ENCODE measurements at regions not wholly inside any gene's neighbourhood (a gene's known extent, or its start where the extent isn't known, plus 50 kb on each side); places are given as distances from the start of the nearest gene placed in this dataset.

- H3K36me3 ChIP-seq, result no peaks in the 10 kb centered on the region
- H3K27ac ChIP-seq, result no peak overlapping the region
- H3K4me3 ChIP-seq, result no peak overlapping the region
- intact Hi-C loops (cut with DNase I), result no loop called here
- TF ChIP-seq, protein P1, sequence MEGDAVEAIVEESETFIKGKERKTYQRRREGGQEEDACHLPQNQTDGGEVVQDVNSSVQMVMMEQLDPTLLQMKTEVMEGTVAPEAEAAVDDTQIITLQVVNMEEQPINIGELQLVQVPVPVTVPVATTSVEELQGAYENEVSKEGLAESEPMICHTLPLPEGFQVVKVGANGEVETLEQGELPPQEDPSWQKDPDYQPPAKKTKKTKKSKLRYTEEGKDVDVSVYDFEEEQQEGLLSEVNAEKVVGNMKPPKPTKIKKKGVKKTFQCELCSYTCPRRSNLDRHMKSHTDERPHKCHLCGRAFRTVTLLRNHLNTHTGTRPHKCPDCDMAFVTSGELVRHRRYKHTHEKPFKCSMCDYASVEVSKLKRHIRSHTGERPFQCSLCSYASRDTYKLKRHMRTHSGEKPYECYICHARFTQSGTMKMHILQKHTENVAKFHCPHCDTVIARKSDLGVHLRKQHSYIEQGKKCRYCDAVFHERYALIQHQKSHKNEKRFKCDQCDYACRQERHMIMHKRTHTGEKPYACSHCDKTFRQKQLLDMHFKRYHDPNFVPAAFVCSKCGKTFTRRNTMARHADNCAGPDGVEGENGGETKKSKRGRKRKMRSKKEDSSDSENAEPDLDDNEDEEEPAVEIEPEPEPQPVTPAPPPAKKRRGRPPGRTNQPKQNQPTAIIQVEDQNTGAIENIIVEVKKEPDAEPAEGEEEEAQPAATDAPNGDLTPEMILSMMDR (IDR thresholded peaks at IDR 0.05), result no peak
- no peaks in the 10 kb centered on the region for H3K4me1 ChIP-seq
- H3K27me3 ChIP-seq, result no peaks in the 10 kb centered on the region
- no peak for DNase-seq (ENCODE audit: low spot score in 2 of 2)
- no peaks in the 10 kb centered on the region for H3K9me3 ChIP-seq
Observed at GRCh38 chr2:149872638-149873150, 285.1 kb upstream of the MMADHC start.

GRCh38 chr2:149872041-149872440 is 284.5 kb upstream of the MMADHC start:
- Histone ChIP-seq H3K36me3 (no peaks in the 10 kb centered on the region), H3K27ac (no peak overlapping the region), H3K4me3 (no peak overlapping the region), H3K27me3 (no peaks in the 10 kb centered on the region), H3K9me3 (no peaks in the 10 kb centered on the region), H3K4me1 (no peaks in the 10 kb centered on the region)
- intact Hi-C loops (cut with DNase I), result no loop called here
- TF ChIP-seq, protein P1 (IDR thresholded peaks at IDR 0.05), result no peak
- DNase-seq (ENCODE audit: low spot score in 2 of 2), result no peak

DNA sequence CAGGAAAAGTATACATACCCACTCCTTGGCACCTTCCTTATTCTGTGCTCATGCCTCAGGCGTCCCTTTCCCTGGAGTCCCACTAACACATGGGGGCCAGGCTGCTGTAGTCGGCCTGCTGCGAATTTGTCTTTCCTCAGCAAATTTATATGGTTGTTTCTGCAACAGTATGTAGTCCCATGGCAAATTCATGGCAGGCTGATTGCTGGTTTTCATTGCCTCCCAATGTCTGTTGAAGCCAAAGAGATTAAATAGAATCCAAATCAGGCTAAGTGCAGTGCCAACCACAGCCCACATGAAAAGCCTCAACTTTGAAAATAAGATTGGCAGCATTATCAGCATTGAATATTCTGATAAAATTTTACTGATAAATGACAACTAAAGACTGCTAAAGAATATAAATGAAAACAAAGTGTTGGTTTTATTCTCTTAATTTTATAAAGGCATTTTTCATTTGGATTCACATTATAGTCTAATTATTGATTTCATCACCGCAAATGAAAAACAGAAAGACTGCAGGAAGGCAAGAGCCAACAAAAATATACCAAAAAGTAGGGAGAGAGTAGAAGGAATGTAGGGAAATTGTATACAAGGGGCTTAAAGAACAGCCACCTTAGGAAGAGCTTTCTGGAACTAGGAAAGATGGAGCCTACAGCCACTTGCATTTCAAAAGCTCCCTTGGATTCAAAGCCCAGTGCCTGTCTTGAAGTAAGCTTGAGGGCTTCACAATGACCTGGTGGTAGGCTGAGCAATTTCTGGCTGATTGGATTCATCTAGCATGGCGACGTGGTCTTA is 283.7 kb upstream of the MMADHC start:
- no peak overlapping the region for H3K27ac ChIP-seq
- no peak overlapping the region for H3K4me3 ChIP-seq
- H3K9me3 ChIP-seq, result no peaks in the 10 kb centered on the region
- intact Hi-C loops (cut with DNase I), result no loop called here
- no peaks in the 10 kb centered on the region for H3K4me1 ChIP-seq
- no peaks in the 10 kb centered on the region for H3K36me3 ChIP-seq
- H3K27me3 ChIP-seq, result no peaks in the 10 kb centered on the region
- TF ChIP-seq, protein P1 (IDR thresholded peaks at IDR 0.05), result no peak
- no peak for DNase-seq (ENCODE audit: low spot score in 2 of 2)

- DNase-seq (ENCODE audit: low spot score in 2 of 2), result no peak
- no peaks in the 10 kb centered on the region for H3K36me3 ChIP-seq
- TF ChIP-seq, protein P1 (IDR thresholded peaks at IDR 0.05), result no peak
- intact Hi-C loops (cut with DNase I), result no loop called here
- H3K9me3 ChIP-seq, result no peaks in the 10 kb centered on the region
- H3K27me3 ChIP-seq, result no peaks in the 10 kb centered on the region
- no peak overlapping the region for H3K27ac ChIP-seq
- no peak overlapping the region for H3K4me3 ChIP-seq
- H3K4me1 ChIP-seq, result no peaks in the 10 kb centered on the region
Observed at GRCh38 chr2:149863227-149863626, 275.7 kb upstream of the MMADHC start.

DNA sequence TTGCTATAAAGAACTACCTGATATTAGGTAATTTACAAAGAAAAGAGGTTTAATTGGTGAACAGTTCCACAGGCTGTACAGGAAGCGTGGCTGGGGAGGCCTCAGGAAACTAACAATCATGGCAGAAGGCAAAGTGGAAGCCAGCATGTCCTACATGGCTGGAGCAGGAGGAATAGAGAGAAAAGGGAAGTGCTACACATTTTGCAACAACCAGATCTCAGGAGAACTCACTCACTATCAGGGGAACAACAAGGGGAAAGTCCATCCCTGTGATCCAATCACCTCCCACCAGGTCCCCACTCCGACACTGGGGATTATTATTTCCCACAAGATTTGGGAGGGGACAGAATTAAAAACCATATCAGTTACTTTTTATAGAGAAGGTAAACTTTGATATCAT is 273.5 kb upstream of the MMADHC start:
- intact Hi-C loops (cut with DNase I), result no loop called here
- TF ChIP-seq, protein P1 (IDR thresholded peaks at IDR 0.05), result no peak
- peak overlapping the region in 1 of 2 donors; percentile 37 for H3K27ac ChIP-seq

More for the DNA sequence above, 273.5 kb upstream of the MMADHC start:
- H3K4me3 ChIP-seq, result no peak overlapping the region
- H3K4me1 ChIP-seq, result no peaks in the 10 kb centered on the region
- H3K27me3 ChIP-seq, result no peaks in the 10 kb centered on the region
- no peaks in the 10 kb centered on the region for H3K36me3 ChIP-seq
- DNase-seq (ENCODE audit: low spot score in 2 of 2), result no peak
- no peaks in the 10 kb centered on the region for H3K9me3 ChIP-seq
